OCI-LY1 (cell line): ENCODE measurements at regions not wholly inside any gene's neighbourhood (a gene's known extent, or its start where the extent isn't known, plus 50 kb on each side); places are given as distances from the start of the nearest gene placed in this dataset.

Experiments
- H2AFZ ChIP-seq: fragments of 200-600 bp; sonication (generic), shearing (Covaris generic); 2 replicates; pipeline ENCODE4 v1.6.0; 2014; ENCODE audit warnings: antibody characterized with exemption, mild to moderate bottlenecking, low read length
- H3F3A ChIP-seq: fragments of 200-600 bp; sonication (generic), shearing (Covaris generic); 2 replicates; pipeline ENCODE4 v1.6.0; 2014; ENCODE audit warnings: mild to moderate bottlenecking, antibody characterized with exemption, low read length, moderate library complexity; ENCODE audit not compliant: insufficient read depth
- H3K27ac ChIP-seq: fragments of 200-600 bp; sonication (generic); 2 replicates; pipeline ENCODE4 v1.5.1; 2014; ENCODE audit warnings: low read length, mixed run types, mild to moderate bottlenecking, low read depth; ENCODE audit not compliant: poor library complexity, severe bottlenecking
- H3K27me3 ChIP-seq: fragments of 200-600 bp; sonication (generic); 2 replicates; pipeline ENCODE4 v1.6.0; 2014; ENCODE audit warnings: antibody characterized with exemption, mild to moderate bottlenecking, low read length, moderate library complexity; ENCODE audit not compliant: insufficient read depth
- H3K36me3 ChIP-seq: fragments of 200-600 bp; sonication (generic); 2 replicates; pipeline ENCODE4 v1.6.1; 2014; ENCODE audit warnings: mild to moderate bottlenecking, antibody characterized with exemption, low read length, moderate library complexity, mixed read lengths; ENCODE audit not compliant: insufficient read depth
- H3K4me1 ChIP-seq: fragments of 200-600 bp; sonication (generic); 2 replicates; pipeline ENCODE4 v1.5.1; 2014; ENCODE audit warnings: mild to moderate bottlenecking, low read length, moderate library complexity; ENCODE audit not compliant: insufficient read depth, severe bottlenecking
- H3K4me2 ChIP-seq: fragments of 200-600 bp; sonication (generic), shearing (Covaris generic); 2 replicates; pipeline ENCODE4 v1.6.1; 2014; ENCODE audit warnings: low read length
- H3K4me3 ChIP-seq: fragments of 200-600 bp; sonication (generic); 2 replicates; pipeline ENCODE4 v1.5.1; 2014; ENCODE audit warnings: low read length, low read depth, mild to moderate bottlenecking, mixed read lengths; ENCODE audit not compliant: poor library complexity, severe bottlenecking
- H3K79me2 ChIP-seq: fragments of 200-600 bp; shearing (Covaris generic); 2 replicates; pipeline ENCODE4 v1.6.1; 2016; ENCODE audit warnings: mixed run types, low read length, mixed read lengths; ENCODE audit not compliant: insufficient read depth
- H3K9ac ChIP-seq: fragments of 200-600 bp; sonication (generic), shearing (Covaris generic); 2 replicates; pipeline ENCODE4 v1.6.1; 2014; ENCODE audit warnings: mild to moderate bottlenecking, low read length, mixed read lengths
- H3K9me2 ChIP-seq: fragments of 200-600 bp; sonication (generic), shearing (Covaris generic); 2 replicates; pipeline ENCODE4 v1.6.1; 2014; ENCODE audit warnings: low read depth, mild to moderate bottlenecking, low read length, mixed read lengths
- H3K9me3 ChIP-seq: fragments of 200-600 bp; shearing (Covaris generic); 2 replicates; pipeline ENCODE4 v1.6.1; 2014; ENCODE audit warnings: low read length, mixed read lengths
- H4K20me1 ChIP-seq: fragments of 200-600 bp; sonication (generic), shearing (Covaris generic); 2 replicates; pipeline ENCODE4 v1.6.0; 2016; ENCODE audit warnings: mild to moderate bottlenecking, low read length; ENCODE audit not compliant: insufficient read depth
- CTCF ChIP-seq: fragments of 200-600 bp; sonication (generic), shearing (Covaris generic); IDR thresholded peaks from 2 replicates; pipeline ENCODE4 v1.5.1; 2017; ENCODE audit warnings: mild to moderate bottlenecking, antibody characterized with exemption, low read length, moderate library complexity, mixed read lengths
- EZH2 ChIP-seq: fragments of 200-600 bp; sonication (generic), shearing (Covaris generic); IDR thresholded peaks from 2 replicates; pipeline ENCODE4 v1.8.0; 2017; ENCODE audit warnings: borderline replicate concordance, mixed run types, mild to moderate bottlenecking, antibody characterized with exemption, low read length, moderate library complexity, mixed read lengths

GRCh38 chr21:28729887-28730286 lies 262.8 kb downstream of the LTN1 start:
- Histone ChIP-seq H3K36me3 (no peaks in the 10 kb centered on the region), H3K4me2 (no peak overlapping the region), H3K79me2 (no peaks in the 10 kb centered on the region), H3K9me3 (no peaks in the 10 kb centered on the region), H3K4me3 (no peak overlapping the region), H4K20me1 (no peaks in the 10 kb centered on the region), H2AFZ (no peak overlapping the region), H3K9ac (no peak overlapping the region), H3K27ac (no peak overlapping the region), H3K27me3 (no peaks in the 10 kb centered on the region), H3K9me2 (no peaks in the 10 kb centered on the region), H3K4me1 (no peaks in the 10 kb centered on the region), H3F3A (no peaks in the 10 kb centered on the region)
- TF ChIP-seq CTCF (no peak), EZH2 (no peak)

- no peaks in the 10 kb centered on the region for H3K4me1 ChIP-seq
Observed at GRCh38 chr21:28727809-28728208, 264.9 kb downstream of the LTN1 start.

GRCh38 chr21:28725396-28725795 lies 267.3 kb downstream of the LTN1 start:
- Histone ChIP-seq H3K36me3 (no peaks in the 10 kb centered on the region), H3K27ac (no peak overlapping the region), H3K9me3 (no peaks in the 10 kb centered on the region), H3K4me1 (no peaks in the 10 kb centered on the region), H2AFZ (no peak overlapping the region), H3K9ac (no peak overlapping the region), H3K79me2 (no peaks in the 10 kb centered on the region), H4K20me1 (no peaks in the 10 kb centered on the region), H3F3A (no peaks in the 10 kb centered on the region), H3K4me2 (no peak overlapping the region), H3K27me3 (no peaks in the 10 kb centered on the region), H3K4me3 (no peak overlapping the region), H3K9me2 (no peaks in the 10 kb centered on the region)
- TF ChIP-seq CTCF (no peak), EZH2 (no peak)

More at GRCh38 chr21:28727809-28728208, 264.9 kb downstream of the LTN1 start:
- Histone ChIP-seq H3K4me2 (no peak overlapping the region), H3K9me2 (no peaks in the 10 kb centered on the region), H3K27me3 (no peaks in the 10 kb centered on the region), H3K27ac (no peak overlapping the region), H3K9me3 (no peaks in the 10 kb centered on the region), H4K20me1 (no peaks in the 10 kb centered on the region), H3K79me2 (no peaks in the 10 kb centered on the region), H3K9ac (no peak overlapping the region), H3K36me3 (no peaks in the 10 kb centered on the region), H3F3A (no peaks in the 10 kb centered on the region), H3K4me3 (no peak overlapping the region), H2AFZ (no peak overlapping the region)
- TF ChIP-seq EZH2 (no peak), CTCF (no peak)
